ENCODE measurements at regions not wholly inside any gene's neighbourhood (a gene's known extent, or its start where the extent isn't known, plus 50 kb on each side); places are given as distances from the start of the nearest gene placed in this dataset.

GRCh38 chr7:124575176-124575575 lies 190.4 kb downstream of the GPR37 start:
- no peak for TF ChIP-seq POLR2A (IDR thresholded peaks at IDR 0.05)
- TF ChIP-seq, protein P1, sequence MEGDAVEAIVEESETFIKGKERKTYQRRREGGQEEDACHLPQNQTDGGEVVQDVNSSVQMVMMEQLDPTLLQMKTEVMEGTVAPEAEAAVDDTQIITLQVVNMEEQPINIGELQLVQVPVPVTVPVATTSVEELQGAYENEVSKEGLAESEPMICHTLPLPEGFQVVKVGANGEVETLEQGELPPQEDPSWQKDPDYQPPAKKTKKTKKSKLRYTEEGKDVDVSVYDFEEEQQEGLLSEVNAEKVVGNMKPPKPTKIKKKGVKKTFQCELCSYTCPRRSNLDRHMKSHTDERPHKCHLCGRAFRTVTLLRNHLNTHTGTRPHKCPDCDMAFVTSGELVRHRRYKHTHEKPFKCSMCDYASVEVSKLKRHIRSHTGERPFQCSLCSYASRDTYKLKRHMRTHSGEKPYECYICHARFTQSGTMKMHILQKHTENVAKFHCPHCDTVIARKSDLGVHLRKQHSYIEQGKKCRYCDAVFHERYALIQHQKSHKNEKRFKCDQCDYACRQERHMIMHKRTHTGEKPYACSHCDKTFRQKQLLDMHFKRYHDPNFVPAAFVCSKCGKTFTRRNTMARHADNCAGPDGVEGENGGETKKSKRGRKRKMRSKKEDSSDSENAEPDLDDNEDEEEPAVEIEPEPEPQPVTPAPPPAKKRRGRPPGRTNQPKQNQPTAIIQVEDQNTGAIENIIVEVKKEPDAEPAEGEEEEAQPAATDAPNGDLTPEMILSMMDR (IDR thresholded peaks at IDR 0.05), result no peak

Measured in sigmoid colon (tissue), 3 donors.